ENCODE measurements at regions not wholly inside any gene's neighbourhood (a gene's known extent, or its start where the extent isn't known, plus 50 kb on each side); places are given as distances from the start of the nearest gene placed in this dataset.
"Not testable (repeated sequence)": the region's sequence is repeated elsewhere in the genome, so short reads cannot be mapped to it uniquely, and the experiment has no call there.

DNA sequence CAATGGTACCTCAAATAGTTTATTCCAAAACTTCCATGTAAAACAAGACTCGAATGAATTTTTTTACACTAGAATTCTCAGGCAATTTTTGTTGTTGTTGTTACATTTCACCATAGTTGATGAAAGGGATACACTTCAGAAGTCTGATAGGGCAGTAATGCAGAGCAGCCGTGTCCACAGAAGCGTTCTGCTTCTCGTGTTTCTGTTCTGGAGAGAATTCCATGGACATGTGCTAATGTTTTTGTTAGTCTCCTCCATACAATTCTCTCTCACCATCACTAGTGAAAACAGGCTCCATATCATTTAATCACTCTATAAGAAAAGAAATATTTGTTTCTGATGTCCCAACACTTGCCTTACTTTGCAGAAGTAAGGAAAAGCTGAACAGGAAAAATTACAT is 606.1 kb downstream of the SLC16A7 start:
- DNase-seq, result no peak

- DNase-seq, result no peak
Observed at GRCh38 chr12:60205500-60205899, 609.7 kb downstream of the SLC16A7 start.

DNA sequence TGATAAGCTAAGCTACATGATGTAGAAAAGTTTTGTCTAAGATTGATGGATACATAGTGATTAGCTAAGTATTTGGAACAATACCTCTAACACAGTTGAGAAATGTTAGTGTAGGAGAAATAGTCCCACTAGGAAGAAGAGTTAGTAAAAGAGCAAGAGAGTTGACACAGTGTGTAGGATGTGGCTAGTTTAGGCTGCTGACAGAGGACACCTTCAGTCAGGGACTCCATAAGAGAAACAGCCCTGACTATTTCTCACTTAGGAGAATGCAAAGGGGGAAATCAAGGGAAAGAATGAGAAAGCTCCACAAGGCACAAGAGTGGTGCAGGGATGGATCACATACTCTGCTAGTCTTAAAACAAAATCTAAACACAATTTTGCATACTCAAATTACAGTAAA is 613.7 kb downstream of the SLC16A7 start:
- no peak for DNase-seq

DNA sequence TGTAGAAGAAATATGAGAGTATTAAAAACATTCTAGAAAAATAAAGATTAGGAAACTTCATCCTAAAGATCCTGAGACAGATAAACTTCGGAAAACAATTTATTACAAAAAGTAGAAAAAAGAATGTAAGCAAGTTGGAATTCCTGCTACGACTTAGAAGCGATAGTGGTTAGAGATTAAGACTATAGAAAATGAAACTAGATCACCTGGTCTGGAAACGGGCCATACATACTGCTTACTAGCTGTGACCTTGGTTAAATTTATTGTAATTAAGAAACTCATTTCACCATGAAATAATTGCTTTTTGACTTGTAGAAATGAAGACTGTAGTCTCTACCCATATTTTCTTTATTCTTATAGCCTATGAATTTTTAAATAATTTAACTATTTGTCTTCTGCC is 614.1 kb downstream of the SLC16A7 start:
- DNase-seq, result no peak

- no peak for DNase-seq
Observed at GRCh38 chr12:60210756-60211155, 614.9 kb downstream of the SLC16A7 start.

- no peak for DNase-seq
Observed at GRCh38 chr12:60211244-60211643, 615.4 kb downstream of the SLC16A7 start.

DNA sequence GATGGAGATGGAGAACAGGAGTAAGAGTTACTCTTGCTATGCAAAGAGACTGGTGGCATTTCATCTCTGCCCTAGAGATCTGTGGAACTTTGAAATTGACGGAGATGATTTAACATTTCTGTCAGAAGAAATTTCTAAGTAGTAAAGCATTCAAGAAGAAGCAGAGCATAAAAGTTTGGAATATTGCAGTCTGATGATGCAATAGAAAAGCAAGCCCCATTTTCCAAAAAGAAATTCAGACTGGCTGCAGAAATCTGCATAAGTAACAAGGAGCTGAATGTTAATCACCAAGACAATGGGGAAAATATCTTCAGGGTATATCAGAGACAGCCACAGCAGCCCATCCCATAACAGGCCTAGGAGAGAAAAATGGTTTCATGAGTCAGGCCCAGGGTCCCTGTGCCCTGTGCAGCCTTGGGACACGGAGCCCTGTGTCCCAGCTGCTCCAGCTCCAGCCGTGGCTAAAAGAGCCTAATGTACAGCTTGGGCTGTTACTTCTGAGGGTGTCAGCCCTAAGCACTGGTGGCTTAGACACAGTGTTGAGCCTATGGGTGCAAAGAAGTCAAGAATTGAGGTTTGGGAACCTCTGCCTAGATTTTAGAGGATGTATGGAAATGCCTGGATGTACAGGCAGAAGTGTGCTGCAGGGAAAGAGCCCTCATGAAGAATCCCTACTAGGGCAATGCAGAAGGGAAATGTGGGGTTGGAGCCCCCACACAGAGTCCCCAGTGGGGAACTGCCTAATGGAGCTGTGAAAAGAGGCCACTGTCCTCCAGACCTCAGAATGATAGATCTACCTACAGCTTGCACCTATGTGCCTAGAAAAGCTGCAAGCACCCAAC is 616.6 kb downstream of the SLC16A7 start:
- DNase-seq, result no peak

- DNase-seq, result not testable (repeated sequence)
Observed at GRCh38 chr12:60213272-60213671, 617.4 kb downstream of the SLC16A7 start.

DNA sequence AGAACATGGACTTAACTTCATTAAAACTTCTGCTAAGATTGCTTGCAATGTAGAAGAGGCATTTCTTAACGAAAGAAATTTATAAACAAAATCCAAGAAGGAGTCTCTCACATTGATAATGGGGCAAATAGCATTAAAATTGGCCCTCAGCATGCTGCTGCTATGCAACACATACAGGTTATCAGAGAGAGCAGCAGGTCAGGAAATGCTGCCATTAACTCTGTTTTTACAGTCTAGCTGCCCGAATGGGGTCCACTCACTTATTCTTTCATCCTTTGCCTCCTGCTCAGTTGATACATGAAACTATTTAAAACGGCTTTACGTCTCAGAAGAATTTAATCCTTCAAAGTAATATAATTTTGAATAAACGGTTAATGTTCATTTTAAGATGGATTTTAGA is 620.4 kb downstream of the SLC16A7 start:
- no peak for DNase-seq

DNA sequence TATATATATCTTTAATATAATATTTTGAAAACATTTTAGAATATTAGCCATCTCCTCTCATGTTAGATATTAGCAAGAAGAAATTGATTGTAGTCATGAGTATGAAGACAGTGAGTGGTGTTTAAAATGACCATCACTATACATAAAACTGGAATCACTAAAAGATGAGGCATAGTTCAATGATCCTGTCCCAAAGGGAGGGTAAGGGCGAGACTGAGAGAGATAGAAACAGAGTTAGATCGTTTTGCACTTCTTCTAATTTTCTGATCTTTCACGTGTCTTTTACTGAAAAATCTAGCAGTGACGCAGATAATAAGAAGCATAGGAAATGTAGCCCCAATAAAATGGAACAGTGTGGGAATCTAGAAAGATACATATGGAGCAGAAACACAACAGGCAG is 627.4 kb downstream of the SLC16A7 start:
- no peak for DNase-seq

- no peak for DNase-seq
Observed at GRCh38 chr12:60225216-60226000, 629.6 kb downstream of the SLC16A7 start.

GRCh38 chr12:60227916-60228315 is 632.1 kb downstream of the SLC16A7 start:
- DNase-seq, result no peak

DNA sequence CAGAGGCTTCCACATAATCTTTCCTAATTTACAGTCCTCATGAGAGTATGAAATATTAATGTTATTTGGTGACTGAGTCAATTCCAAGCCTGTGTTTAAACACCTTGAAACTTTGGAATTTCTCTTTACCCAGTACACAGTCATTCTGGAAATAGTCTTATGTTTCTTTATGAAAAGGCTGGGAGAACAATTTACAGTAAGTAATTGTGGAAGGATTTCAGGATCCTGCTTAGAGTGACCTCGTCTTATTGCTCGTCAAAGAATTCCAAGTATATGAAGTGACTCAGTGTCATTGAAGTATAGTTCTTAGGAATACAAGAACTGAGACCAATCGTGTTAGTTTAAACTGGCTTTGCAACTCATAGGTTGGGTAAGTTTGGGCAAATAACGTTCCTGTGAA is 634.2 kb downstream of the SLC16A7 start:
- DNase-seq, result no peak

DNA sequence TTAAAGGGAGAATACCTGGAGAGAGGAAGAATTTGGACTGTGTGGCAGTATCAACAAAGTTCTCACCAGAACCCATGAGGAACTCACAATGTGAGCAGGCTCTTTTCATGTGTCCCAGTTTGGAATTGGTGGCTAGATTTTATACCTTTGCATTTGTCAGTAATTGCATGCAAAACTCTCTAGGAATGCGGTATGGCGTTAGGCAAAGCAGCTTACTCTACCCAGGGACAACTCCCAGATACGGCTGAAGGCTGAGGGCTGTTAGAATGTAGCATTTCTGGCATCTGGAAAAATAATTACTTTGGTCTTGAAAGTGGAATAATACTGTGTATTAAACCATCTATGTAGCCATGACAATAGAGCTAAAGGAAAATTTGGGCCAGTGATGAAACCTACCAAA is 635.5 kb downstream of the SLC16A7 start:
- DNase-seq, result no peak

- DNase-seq, result no peak
Observed at GRCh38 chr12:60231976-60232907, 636.4 kb downstream of the SLC16A7 start.

DNA sequence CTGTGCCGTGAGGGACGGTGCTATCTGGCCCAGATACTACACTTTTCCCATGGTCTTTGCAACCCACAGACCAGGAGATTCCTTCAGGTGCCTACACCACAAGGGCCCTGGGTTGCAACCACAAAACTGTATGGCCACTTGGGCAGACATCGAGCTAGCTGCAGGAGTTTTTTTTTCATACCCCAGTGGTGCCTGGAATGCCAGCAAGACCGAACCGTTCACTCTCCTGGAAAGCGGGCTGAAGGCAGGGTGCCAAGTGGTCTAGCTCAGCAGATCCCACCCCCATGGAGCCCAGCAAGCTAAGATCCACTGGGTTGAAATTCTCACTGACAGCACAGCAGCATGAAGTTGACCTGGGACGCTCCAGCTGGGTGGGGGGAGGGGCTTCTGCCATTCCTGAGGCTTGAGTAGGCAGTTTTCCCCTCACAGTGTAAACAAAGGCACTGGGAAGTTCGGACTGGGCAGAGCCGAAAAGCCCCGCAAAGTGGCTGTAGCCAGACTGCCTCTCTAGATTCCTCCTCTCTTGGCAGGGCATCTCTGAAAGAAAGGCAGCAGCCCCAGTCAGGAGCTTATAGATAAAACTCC is 638.9 kb downstream of the SLC16A7 start:
- not testable (repeated sequence) for DNase-seq

GRCh38 chr12:60235261-60235660 is 639.4 kb downstream of the SLC16A7 start:
- no peak for DNase-seq

DNA sequence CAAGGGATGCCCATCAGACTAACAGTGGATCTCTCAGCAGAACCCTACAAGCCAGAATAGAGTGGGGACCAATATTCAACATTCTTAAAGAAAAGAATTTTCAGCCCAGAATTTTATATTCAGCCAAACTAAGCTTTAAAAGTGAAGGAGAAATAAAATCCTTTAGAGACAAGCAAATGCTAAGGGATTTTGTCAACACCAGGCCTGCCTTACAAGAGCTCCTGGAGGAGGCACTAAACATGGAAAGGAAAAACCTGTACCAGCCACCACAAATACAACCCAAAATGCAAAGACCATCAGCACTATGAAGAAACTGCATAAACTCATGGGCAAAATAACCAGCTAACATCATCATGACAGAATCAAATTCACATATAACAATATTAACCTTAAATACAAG is 640.6 kb downstream of the SLC16A7 start:
- DNase-seq, result not testable (repeated sequence)

GRCh38 chr12:60240891-60241290 is 645.1 kb downstream of the SLC16A7 start:
- no peak for DNase-seq

GRCh38 chr12:60251091-60251490 is 655.3 kb downstream of the SLC16A7 start:
- DNase-seq, result no peak

DNA sequence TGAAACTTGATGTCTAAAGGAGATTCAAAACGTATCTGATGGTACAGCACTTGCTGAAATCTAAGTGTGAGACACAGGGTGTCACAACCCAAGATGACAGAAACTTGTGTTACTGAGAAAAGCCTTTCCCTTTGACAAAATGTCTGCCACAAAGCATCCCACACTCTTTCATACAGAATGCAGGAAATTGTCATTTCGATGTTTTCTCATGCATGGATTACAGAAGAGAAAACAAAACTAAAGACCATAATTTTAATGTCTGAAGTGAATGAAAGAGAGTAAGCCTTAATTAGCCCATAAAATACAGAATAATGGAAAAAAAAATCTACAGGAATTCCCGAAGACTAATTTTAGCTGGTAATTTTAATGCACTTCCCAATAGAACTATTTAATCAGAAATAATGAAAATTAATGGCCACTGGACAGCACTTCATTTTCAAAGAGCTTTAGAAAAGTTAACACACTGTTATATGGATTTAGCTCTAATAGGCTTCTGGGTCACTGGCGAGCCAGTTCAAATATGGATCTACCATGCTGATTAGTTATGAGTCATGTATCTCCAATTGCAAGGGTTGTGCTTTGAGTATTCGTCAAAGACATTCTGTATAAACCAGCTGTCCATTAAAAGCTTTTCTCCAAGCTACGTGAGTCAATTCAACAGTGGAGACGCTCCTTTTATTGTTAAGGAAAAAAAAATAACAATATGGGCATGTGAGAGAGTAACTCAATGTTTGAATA is 656.7 kb downstream of the SLC16A7 start:
- DNase-seq, result no peak

DNA sequence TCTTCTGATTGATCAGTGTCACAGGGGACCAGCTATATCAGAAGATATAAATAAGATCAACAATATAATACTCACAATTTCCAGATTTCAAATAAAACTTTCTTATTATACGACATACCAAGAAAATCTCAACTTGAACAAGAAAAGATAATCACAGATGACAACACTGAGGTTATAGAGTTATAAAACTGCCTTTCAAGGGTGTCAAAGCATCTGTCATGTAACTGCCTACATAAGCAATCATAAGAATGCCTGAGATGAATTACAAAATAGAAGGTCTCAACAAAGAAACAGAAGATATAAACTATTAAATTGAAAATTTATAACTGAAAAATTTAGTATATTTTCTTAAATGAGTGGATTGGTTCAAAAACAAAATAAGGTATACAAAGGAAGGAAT is 659.2 kb downstream of the SLC16A7 start:
- no peak for DNase-seq

All from NCI-H510A treated with DMSO at 0.1 percent for 48 hours (cell line).